Stomach (tissue), 4 donors: ENCODE measurements at regions not wholly inside any gene's neighbourhood (a gene's known extent, or its start where the extent isn't known, plus 50 kb on each side); places are given as distances from the start of the nearest gene placed in this dataset.

Experiments
- EP300 ChIP-seq: sonication (generic); formaldehyde crosslinking; IDR thresholded peaks from one replicate; pipeline ENCODE4 v1.6.1; 2017; ENCODE audit warnings: antibody characterized with exemption
- POLR2A ChIP-seq, 4 donors: fragments of 450-650 bp; IDR thresholded peaks; one replicate each; pipeline ENCODE4 v1.6.1; 2016; ENCODE audit warnings: antibody characterized with exemption in 4 of 4, control low read depth in 2 of 4, mild to moderate bottlenecking in 1 of 4, moderate library complexity in 1 of 4
- POLR2AphosphoS5 ChIP-seq, 3 donors: sonication (generic); formaldehyde crosslinking; IDR thresholded peaks; one replicate each; pipeline ENCODE4 v1.6.1; 2016; ENCODE audit warnings: antibody characterized with exemption in 3 of 3
- TF ChIP-seq, protein P1 (sequence below), 7 experiments: fragments of 450-650 bp in 4 of 7; fragments of 200-600 bp in 3 of 7; sonication (generic) in 3 of 7; IDR thresholded peaks; one replicate each; pipeline ENCODE4 v1.5.1; 2016 to 2019; ENCODE audit warnings: antibody characterized with exemption in 7 of 7, control low read depth in 2 of 7, mild to moderate bottlenecking in 1 of 7

DNA sequence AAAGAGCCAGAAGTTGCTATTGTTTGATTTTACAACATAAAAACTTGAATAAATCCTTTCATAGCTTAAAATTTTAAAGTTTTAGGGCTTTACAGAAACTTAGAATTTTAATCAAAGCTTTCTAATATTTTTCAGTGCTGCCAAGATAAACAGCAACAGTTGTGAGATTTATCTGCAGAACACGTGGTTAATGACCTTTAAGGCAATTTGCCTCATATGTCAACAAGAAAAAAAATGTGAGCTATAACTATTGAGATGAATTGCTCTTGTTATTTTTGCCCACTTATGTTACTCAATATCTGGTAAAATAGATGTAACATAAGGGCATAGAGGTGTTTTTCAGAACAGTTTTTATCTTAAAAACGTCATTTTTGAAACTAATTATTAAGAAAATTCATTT lies 96.7 kb upstream of the NECTIN3 start:
- TF ChIP-seq, protein P1, sequence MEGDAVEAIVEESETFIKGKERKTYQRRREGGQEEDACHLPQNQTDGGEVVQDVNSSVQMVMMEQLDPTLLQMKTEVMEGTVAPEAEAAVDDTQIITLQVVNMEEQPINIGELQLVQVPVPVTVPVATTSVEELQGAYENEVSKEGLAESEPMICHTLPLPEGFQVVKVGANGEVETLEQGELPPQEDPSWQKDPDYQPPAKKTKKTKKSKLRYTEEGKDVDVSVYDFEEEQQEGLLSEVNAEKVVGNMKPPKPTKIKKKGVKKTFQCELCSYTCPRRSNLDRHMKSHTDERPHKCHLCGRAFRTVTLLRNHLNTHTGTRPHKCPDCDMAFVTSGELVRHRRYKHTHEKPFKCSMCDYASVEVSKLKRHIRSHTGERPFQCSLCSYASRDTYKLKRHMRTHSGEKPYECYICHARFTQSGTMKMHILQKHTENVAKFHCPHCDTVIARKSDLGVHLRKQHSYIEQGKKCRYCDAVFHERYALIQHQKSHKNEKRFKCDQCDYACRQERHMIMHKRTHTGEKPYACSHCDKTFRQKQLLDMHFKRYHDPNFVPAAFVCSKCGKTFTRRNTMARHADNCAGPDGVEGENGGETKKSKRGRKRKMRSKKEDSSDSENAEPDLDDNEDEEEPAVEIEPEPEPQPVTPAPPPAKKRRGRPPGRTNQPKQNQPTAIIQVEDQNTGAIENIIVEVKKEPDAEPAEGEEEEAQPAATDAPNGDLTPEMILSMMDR (IDR thresholded peaks at IDR 0.05), result no peak
- TF ChIP-seq POLR2A (IDR thresholded peaks at IDR 0.05) (no peak), POLR2AphosphoS5 (IDR thresholded peaks at IDR 0.05) (no peak), EP300 (no peak)
